ENCODE measurements at regions not wholly inside any gene's neighbourhood (a gene's known extent, or its start where the extent isn't known, plus 50 kb on each side); places are given as distances from the start of the nearest gene placed in this dataset.

DNA sequence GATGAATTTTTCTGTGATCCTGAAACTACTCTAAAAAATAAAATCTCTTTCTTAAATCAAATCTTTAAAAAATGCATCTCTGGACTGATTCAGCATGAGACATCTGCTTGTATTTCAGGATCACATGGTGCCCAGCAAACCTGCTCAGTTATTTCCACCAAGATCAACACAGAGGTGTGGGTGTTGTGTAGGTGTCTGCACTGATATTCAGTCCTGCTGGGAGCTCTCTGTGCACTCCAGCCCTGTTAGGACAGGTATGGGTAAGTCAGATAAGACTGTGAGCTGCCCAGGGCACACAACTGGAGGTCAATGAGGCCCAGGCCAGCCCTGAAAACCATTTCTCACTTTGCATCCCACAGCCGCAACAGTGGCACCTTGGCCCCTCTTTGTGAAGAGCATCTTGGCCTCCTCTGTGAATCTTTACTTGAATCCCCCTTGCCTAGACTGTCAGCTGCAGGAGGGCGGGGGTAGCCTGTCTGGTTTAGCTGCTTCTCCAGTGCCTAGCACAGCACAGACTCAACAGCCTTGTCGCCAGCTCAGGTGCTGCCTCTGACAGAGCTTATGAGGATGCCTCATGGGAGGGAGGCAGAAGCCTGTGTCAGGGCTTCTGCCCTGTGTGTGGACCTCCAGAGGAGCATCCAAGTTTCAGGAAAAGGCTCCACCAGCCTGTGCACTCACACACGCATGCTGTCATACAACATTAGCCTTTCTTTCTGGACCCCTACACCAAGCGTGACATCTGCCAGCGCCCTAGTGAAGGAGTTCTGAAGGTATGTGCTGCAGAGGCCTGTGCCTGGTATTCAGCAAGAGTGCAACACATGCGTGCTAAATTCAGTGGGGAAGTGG, 187.6 kb upstream of the CST7 start:
- peaks cover 8 to 32% of the 10 kb centered on the region in 2 donors for H3K27me3 Mint-ChIP-seq
- no peak overlapping the region for H3K27ac Mint-ChIP-seq
- H3K27ac ChIP-seq (ENCODE audit: low read depth, low read length) = no peak overlapping the region
- no peaks in the 10 kb centered on the region for H3K36me3 Mint-ChIP-seq
- H3K36me3 ChIP-seq (ENCODE audit: insufficient read depth, low read length) = no peaks in the 10 kb centered on the region
- CTCF ChIA-PET = interaction anchor here (1.0 kb wide), 1 partner anchor 8 kb away, joined by 3 read pairs; no protein-coding TSS in a partner anchor
- no peak overlapping the region for H3K4me3 ChIP-seq (ENCODE audit: low read length)
- no peaks in the 10 kb centered on the region for H3K4me1 Mint-ChIP-seq
- POLR2A ChIA-PET = no interaction called here
- DNase-seq = no peak
- no peaks in the 10 kb centered on the region for H3K27me3 ChIP-seq (ENCODE audit: insufficient read depth, low read length, poor library complexity, severe bottlenecking)
- H3K4me1 ChIP-seq (ENCODE audit: insufficient read depth, low read length) = no peaks in the 10 kb centered on the region
- peaks cover 0 to 9% (median 0%) of the 10 kb centered on the region in 5 donors for H3K9me3 Mint-ChIP-seq
- H3K4me3 Mint-ChIP-seq = no peak overlapping the region
- H3K9me3 ChIP-seq (ENCODE audit: low read length) = no peaks in the 10 kb centered on the region

DNA sequence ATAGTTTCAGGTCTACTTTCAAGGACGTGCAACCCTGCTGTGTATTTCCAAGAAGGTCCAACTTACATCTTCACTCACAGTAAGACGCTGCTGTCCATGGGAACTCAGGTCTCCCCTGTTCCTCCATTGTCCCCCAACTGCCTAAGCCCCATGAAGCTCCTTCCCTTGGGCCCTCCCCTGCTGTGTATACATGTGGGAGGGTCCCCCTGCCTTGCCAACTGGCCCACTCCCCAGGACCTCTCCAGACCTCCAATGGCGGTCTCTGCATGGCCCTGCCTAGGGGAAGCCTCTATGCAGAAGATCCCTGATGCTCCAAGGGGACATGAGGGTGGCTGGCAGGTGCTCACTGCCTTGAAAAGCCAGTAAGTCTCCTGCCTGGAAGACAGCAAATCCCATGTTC, 186.7 kb upstream of the CST7 start:
- no peak for DNase-seq
- H3K27ac ChIP-seq (ENCODE audit: low read depth, low read length) = no peak overlapping the region
- CTCF ChIA-PET = interaction anchor here (1.0 kb wide), 2 partner anchors 9 kb away, joined by 3 read pairs; no protein-coding TSS in a partner anchor
- H3K27me3 ChIP-seq (ENCODE audit: insufficient read depth, low read length, poor library complexity, severe bottlenecking) = no peaks in the 10 kb centered on the region
- no peaks in the 10 kb centered on the region for H3K9me3 ChIP-seq (ENCODE audit: low read length)
- POLR2A ChIA-PET = no interaction called here
- peaks cover 0 to 9% (median 0%) of the 10 kb centered on the region in 5 donors for H3K9me3 Mint-ChIP-seq
- no peaks in the 10 kb centered on the region for H3K36me3 ChIP-seq (ENCODE audit: insufficient read depth, low read length)
- no peak overlapping the region for H3K4me3 Mint-ChIP-seq
- H3K27ac Mint-ChIP-seq = no peak overlapping the region
- H3K4me1 ChIP-seq (ENCODE audit: insufficient read depth, low read length) = no peaks in the 10 kb centered on the region
- no peak overlapping the region for H3K4me3 ChIP-seq (ENCODE audit: low read length)
- no peaks in the 10 kb centered on the region for H3K4me1 Mint-ChIP-seq
- H3K36me3 Mint-ChIP-seq = no peaks in the 10 kb centered on the region
- peaks cover 4 to 25% of the 10 kb centered on the region in 2 donors for H3K27me3 Mint-ChIP-seq

DNA sequence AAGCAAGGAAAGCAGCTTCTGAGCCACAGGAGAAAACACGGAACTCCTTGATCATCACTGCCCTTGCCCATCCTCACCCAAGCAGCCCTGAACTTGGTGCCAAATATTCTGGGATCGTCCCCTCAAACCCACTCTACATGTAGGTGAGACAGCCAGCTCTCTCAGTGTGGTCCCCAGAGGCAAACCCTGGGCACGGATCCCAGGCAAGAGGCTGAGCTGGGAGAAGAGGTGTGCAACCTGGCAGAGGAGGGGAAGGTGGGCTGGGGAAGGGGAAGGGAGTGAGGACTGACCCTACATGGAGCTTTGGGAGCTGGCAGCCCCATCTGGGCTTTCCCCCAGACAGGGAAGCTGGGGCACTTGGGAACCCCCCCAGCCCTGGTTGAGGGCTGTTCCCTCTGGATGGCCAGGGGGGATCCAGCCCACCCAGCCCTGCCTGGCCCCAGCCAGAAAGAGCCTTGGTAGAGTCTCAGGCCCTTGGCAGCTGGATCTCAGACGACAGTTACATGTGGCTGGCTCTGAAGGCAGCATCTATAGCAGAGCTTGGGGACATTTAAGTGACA, 186.2 kb upstream of the CST7 start:
- no peaks in the 10 kb centered on the region for H3K9me3 ChIP-seq (ENCODE audit: low read length)
- Mint-ChIP-seq H3K27ac (no peak overlapping the region), H3K9me3 (peaks cover 0 to 9% (median 0%) of the 10 kb centered on the region in 5 donors), H3K27me3 (peaks cover 4 to 26% of the 10 kb centered on the region in 2 donors), H3K4me3 (no peak overlapping the region), H3K4me1 (no peaks in the 10 kb centered on the region), H3K36me3 (no peaks in the 10 kb centered on the region)
- DNase-seq = no peak
- no peaks in the 10 kb centered on the region for H3K4me1 ChIP-seq (ENCODE audit: insufficient read depth, low read length)
- ChIA-PET POLR2A (no interaction called here), CTCF (interaction anchor here (1.0 kb wide), 2 partner anchors 9 kb away, joined by 3 read pairs; no protein-coding TSS in a partner anchor)
- H3K4me3 ChIP-seq (ENCODE audit: low read length) = no peak overlapping the region
- no peaks in the 10 kb centered on the region for H3K36me3 ChIP-seq (ENCODE audit: insufficient read depth, low read length)
- no peaks in the 10 kb centered on the region for H3K27me3 ChIP-seq (ENCODE audit: insufficient read depth, low read length, poor library complexity, severe bottlenecking)
- no peak overlapping the region for H3K27ac ChIP-seq (ENCODE audit: low read depth, low read length)

DNA sequence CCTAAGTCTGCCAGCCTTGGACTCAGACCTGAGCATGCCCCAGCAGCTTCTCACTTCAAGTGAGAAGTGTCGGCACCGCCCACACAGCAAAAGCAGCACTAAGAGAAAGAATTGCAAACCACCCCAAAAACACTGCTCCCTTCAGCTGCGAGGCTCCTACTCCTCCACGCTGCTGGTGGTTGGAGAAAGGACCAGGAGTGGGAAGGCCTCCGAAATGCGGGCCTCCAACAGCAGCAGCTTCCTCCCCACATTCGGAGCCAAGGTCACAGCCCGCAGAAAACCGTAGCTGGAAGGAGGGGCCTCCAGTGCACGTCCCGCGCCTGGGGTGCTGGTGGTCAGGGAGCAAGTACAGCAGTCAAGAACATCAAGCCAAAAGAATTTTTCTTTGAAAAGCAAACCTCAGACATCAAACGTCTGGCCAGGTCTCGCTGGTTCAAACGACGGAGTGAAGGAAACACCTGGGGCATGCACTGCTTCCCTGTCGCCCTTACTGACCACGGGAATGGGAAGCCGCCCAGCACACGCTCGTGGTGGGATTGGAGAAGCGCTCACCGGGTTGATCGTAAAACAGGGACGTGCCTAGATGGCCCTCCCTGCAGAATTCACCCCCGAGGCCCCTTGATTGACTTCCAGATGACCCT, 185.6 kb upstream of the CST7 start:
- peaks cover 0 to 9% (median 0%) of the 10 kb centered on the region in 5 donors for H3K9me3 Mint-ChIP-seq

DNA sequence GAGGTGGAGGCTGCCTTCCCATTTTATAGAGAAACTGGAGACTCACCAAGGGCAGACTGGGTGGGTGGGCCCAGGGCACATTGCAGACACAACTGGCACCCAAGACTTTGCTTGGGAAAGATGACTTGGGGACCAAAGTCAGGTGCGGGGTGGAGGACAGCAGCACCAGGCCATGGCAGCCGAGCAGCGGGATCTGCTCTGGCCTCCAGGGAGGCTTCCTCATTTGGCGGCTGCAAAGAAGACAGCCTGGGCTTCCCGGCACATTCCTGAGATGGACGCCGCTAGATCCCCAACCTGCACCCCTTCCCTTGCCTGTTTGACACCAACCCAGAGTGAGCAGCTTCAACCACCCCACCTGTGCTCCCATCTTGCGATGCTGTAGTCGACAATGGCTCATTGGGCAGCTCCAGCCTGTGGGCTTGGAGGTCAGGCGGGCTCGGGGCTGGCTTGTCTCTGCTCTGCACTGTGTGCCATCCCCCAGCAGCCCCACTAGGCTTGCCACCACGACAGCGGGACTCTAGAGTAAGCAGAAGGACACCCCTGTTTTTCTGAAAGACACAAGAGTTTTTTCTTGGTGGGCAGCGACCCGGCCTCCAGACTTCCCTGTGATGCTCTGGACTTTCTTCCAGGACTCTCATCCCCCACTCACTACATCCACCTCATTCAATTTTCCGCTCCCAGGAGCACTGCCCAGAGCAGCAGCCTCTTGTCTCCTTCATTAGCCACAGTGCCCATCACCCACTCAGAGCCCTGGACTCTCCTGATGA, 184.9 kb upstream of the CST7 start:
- no peaks in the 10 kb centered on the region for H3K9me3 ChIP-seq (ENCODE audit: low read length)
- no peaks in the 10 kb centered on the region for H3K36me3 ChIP-seq (ENCODE audit: insufficient read depth, low read length)
- no peak overlapping the region for H3K4me3 ChIP-seq (ENCODE audit: low read length)
- no peaks in the 10 kb centered on the region for H3K4me1 Mint-ChIP-seq
- H3K27ac Mint-ChIP-seq = no peak overlapping the region
- no peak overlapping the region for H3K27ac ChIP-seq (ENCODE audit: low read depth, low read length)
- ChIA-PET POLR2A (no interaction called here), CTCF (no interaction called here)
- no peak overlapping the region for H3K4me3 Mint-ChIP-seq
- peaks cover 3% of the 10 kb centered on the region for H3K27me3 ChIP-seq (ENCODE audit: insufficient read depth, low read length, poor library complexity, severe bottlenecking)
- DNase-seq = no peak
- peaks cover 0 to 9% (median 0%) of the 10 kb centered on the region in 5 donors for H3K9me3 Mint-ChIP-seq
- H3K27me3 Mint-ChIP-seq = peaks cover 4 to 36% of the 10 kb centered on the region in 2 donors
- H3K36me3 Mint-ChIP-seq = no peaks in the 10 kb centered on the region
- H3K4me1 ChIP-seq (ENCODE audit: insufficient read depth, low read length) = no peaks in the 10 kb centered on the region

More for the DNA sequence above, 185.6 kb upstream of the CST7 start:
- H3K36me3 Mint-ChIP-seq = no peaks in the 10 kb centered on the region
- peaks cover 3% of the 10 kb centered on the region for H3K27me3 ChIP-seq (ENCODE audit: insufficient read depth, low read length, poor library complexity, severe bottlenecking)
- ChIA-PET CTCF (interaction anchor here (1.0 kb wide), 1 partner anchor 8 kb away, joined by 3 read pairs; no protein-coding TSS in a partner anchor), POLR2A (no interaction called here)
- H3K4me3 Mint-ChIP-seq = no peak overlapping the region
- DNase-seq = no peak
- no peaks in the 10 kb centered on the region for H3K9me3 ChIP-seq (ENCODE audit: low read length)
- H3K4me1 Mint-ChIP-seq = no peaks in the 10 kb centered on the region
- no peaks in the 10 kb centered on the region for H3K36me3 ChIP-seq (ENCODE audit: insufficient read depth, low read length)
- H3K27me3 Mint-ChIP-seq = peaks cover 4 to 33% of the 10 kb centered on the region in 2 donors
- no peak overlapping the region for H3K4me3 ChIP-seq (ENCODE audit: low read length)
- no peaks in the 10 kb centered on the region for H3K4me1 ChIP-seq (ENCODE audit: insufficient read depth, low read length)
- no peak overlapping the region for H3K27ac ChIP-seq (ENCODE audit: low read depth, low read length)
- H3K27ac Mint-ChIP-seq = no peak overlapping the region

DNA sequence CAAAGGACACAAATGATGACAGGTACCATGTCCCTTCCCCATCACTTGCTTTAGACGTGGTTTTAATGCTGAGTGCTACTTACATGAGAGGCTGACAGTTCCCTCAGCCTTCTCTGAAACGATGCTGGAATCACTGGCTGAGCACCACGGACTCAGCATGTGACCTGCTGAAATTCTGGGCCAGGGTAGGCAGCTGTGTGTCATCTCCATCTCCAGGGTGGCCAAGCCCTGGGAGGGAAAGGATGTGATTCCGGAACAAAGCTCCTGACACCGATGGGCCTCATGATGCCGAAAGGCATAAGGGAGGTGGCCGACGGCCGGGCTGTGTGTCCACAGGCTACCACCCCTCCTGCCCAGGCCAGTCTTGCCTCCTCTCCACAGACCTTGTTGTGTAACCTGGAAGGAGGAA, 184.3 kb upstream of the CST7 start:
- POLR2A ChIA-PET = no interaction called here
- Histone ChIP-seq H3K4me3 (ENCODE audit: low read length) (no peak overlapping the region), H3K36me3 (ENCODE audit: insufficient read depth, low read length) (no peaks in the 10 kb centered on the region), H3K9me3 (ENCODE audit: low read length) (no peaks in the 10 kb centered on the region), H3K27ac (ENCODE audit: low read depth, low read length) (no peak overlapping the region), H3K4me1 (ENCODE audit: insufficient read depth, low read length) (no peaks in the 10 kb centered on the region), H3K27me3 (ENCODE audit: insufficient read depth, low read length, poor library complexity, severe bottlenecking) (peaks cover 3% of the 10 kb centered on the region)
- CTCF ChIA-PET = no interaction called here
- H3K4me1 Mint-ChIP-seq = no peaks in the 10 kb centered on the region
- no peak overlapping the region for H3K4me3 Mint-ChIP-seq
- no peaks in the 10 kb centered on the region for H3K36me3 Mint-ChIP-seq
- DNase-seq = no peak
- no peak overlapping the region for H3K27ac Mint-ChIP-seq
- H3K9me3 Mint-ChIP-seq = peaks cover 0 to 9% (median 0%) of the 10 kb centered on the region in 5 donors
- H3K27me3 Mint-ChIP-seq = peaks cover 4 to 36% of the 10 kb centered on the region in 2 donors

DNA sequence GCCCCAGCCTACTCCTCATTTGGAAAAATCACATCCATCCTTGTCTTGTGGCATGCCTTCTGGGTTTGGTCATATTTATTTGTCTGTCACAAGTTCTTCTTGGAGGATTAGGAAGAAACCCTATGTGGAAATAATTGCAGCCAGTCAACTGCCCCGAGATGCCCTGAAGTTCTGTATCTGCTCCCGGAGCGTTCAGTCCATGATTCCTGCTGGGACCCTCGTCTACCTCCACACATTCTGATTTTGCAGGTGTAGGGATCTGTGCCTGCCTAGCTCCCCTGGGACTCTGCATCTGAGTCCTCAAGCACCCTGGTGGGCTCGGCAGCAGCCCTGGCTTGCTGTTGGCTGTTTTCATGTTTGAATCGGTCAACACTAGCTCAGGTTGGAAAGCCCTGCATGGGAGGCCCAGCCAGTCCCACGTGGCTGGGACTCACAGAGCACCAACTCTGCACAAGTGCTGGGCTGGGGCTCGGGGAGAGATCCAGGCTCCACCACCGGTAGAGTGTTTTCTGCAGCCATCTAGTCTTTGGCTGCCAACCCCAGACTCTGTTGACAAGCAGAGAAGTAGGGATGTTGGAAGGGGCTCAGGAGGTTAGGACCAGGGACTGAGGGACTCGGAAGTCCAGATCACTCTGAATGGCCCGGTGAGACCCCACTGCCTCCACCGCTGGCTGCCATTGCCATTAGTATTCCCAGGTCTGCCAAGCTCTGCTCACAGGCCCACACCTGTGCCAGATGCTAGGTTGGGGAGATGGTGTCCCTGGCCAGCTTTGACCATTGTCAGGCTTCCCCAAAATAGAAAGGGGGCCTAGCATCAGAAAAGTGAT, 183.5 kb upstream of the CST7 start:
- Histone ChIP-seq H3K4me3 (ENCODE audit: low read length) (no peak overlapping the region), H3K27me3 (ENCODE audit: insufficient read depth, low read length, poor library complexity, severe bottlenecking) (peaks cover 3% of the 10 kb centered on the region), H3K4me1 (ENCODE audit: insufficient read depth, low read length) (no peaks in the 10 kb centered on the region), H3K27ac (ENCODE audit: low read depth, low read length) (no peak overlapping the region), H3K9me3 (ENCODE audit: low read length) (no peaks in the 10 kb centered on the region), H3K36me3 (ENCODE audit: insufficient read depth, low read length) (no peaks in the 10 kb centered on the region)
- Mint-ChIP-seq H3K36me3 (no peaks in the 10 kb centered on the region), H3K4me3 (no peak overlapping the region), H3K9me3 (peaks cover 0 to 5% (median 0%) of the 10 kb centered on the region in 5 donors), H3K27me3 (peaks cover 6 to 40% of the 10 kb centered on the region in 2 donors), H3K27ac (no peak overlapping the region), H3K4me1 (no peaks in the 10 kb centered on the region)
- ChIA-PET CTCF (no interaction called here), POLR2A (no interaction called here)
- no peak for DNase-seq
